GM12878 (cell line): ENCODE measurements at regions not wholly inside any gene's neighbourhood (a gene's known extent, or its start where the extent isn't known, plus 50 kb on each side); places are given as distances from the start of the nearest gene placed in this dataset.

Experiments
- ASH2L ChIP-seq: fragments of 300-600, 200-600 bp; sonication (generic); IDR thresholded peaks from 2 replicates; pipeline ENCODE4 v1.6.1; 2017; ENCODE audit warnings: low read depth, mild to moderate bottlenecking, borderline replicate concordance
- CHD2 ChIP-seq: IDR thresholded peaks from 2 replicates; pipeline ENCODE4 v1.6.1; 2011; ENCODE audit warnings: low read depth, low read length, improper control_type of control experiment, borderline replicate concordance
- CREB1 ChIP-seq: IDR thresholded peaks from 2 replicates; pipeline ENCODE4 v1.6.1; 2012; ENCODE audit warnings: low read depth, mild to moderate bottlenecking, inconsistent platforms
- CTCF ChIP-seq, 3 experiments: IDR thresholded peaks in 2 of 3; conservative IDR thresholded peaks in 1 of 3; 2 replicates each; pipeline ENCODE4 v1.5.1; 2011; ENCODE audit warnings: low read depth in 3 of 3, low read length in 3 of 3, mild to moderate bottlenecking in 3 of 3, control low read depth in 2 of 3, moderate library complexity in 2 of 3, inconsistent platforms in 1 of 3, mixed read lengths in 1 of 3; ENCODE audit not compliant: control insufficient read depth in 2 of 3, insufficient read depth in 1 of 3; ENCODE audit errors: extremely low read depth in 1 of 3
- FOS ChIP-seq: IDR thresholded peaks from 3 replicates; pipeline ENCODE4 v1.6.1; 2011; ENCODE audit warnings: borderline replicate concordance; ENCODE audit not compliant: insufficient read length; ENCODE audit errors: extremely low read depth
- FOXM1 ChIP-seq: IDR thresholded peaks from 2 replicates; pipeline ENCODE4 v1.6.1; 2012; ENCODE audit warnings: low read depth, mild to moderate bottlenecking, inconsistent platforms, low read length, moderate library complexity
- GABPA ChIP-seq: IDR thresholded peaks from 2 replicates; pipeline ENCODE4 v1.6.1; 2014; ENCODE audit warnings: antibody characterized with exemption, low read depth, mild to moderate bottlenecking, inconsistent platforms
- HDAC2 ChIP-seq: fragments of 200-600 bp; sonication (generic); IDR thresholded peaks from 2 replicates; pipeline ENCODE4 v1.6.1; 2017
- MEF2A ChIP-seq: IDR thresholded peaks from 2 replicates; pipeline ENCODE4 v1.6.1; 2011; ENCODE audit warnings: low read depth, mild to moderate bottlenecking, low read length, moderate library complexity; ENCODE audit not compliant: insufficient read depth
- NFXL1 ChIP-seq: fragments of 450-650 bp; IDR thresholded peaks from 2 replicates; pipeline ENCODE4 v1.6.1; 2017; ENCODE audit warnings: antibody characterized with exemption, mild to moderate bottlenecking, borderline replicate concordance
- NRF1 ChIP-seq: conservative IDR thresholded peaks from 2 replicates; pipeline ENCODE4 v1.6.1; 2011; ENCODE audit warnings: mild to moderate bottlenecking, low read depth, low read length, improper control_type of control experiment
- SP1 ChIP-seq: IDR thresholded peaks from one replicate; pipeline ENCODE4 v1.6.1; 2011; ENCODE audit warnings: low read depth, low read length
- ZNF274 ChIP-seq: IDR thresholded peaks from one replicate; pipeline ENCODE4 v1.8.0; 2011; ENCODE audit not compliant: insufficient read length, insufficient read depth

- no peak for TF ChIP-seq CHD2
- TF ChIP-seq MEF2A = no peak
- TF ChIP-seq CTCF (IDR thresholded peaks at IDR 0.05 in 2 of 3, conservative IDR thresholded peaks at IDR 0.05 in 1 of 3; ENCODE audit: control insufficient read depth in 2 of 3, extremely low read depth in 1 of 3, insufficient read depth in 1 of 3, low read depth in 3 of 3, low read length in 3 of 3) = no peak
- TF ChIP-seq CREB1 = no peak
- TF ChIP-seq ZNF274 = no peak
- no peak for TF ChIP-seq ASH2L
- no peak for TF ChIP-seq SP1
- TF ChIP-seq FOS = no peak
- no peak for TF ChIP-seq NFXL1
- no peak for TF ChIP-seq NRF1
- no peak for TF ChIP-seq FOXM1
- no peak for TF ChIP-seq HDAC2
- TF ChIP-seq GABPA = no peak
Measured at GRCh38 chr5:105885266-105885665, 1785.5 kb downstream of the EFNA5 start.
